PC-9 (cell line): ENCODE measurements at regions not wholly inside any gene's neighbourhood (a gene's known extent, or its start where the extent isn't known, plus 50 kb on each side); places are given as distances from the start of the nearest gene placed in this dataset.

Experiments used
- BruUV-seq: library from RNA; stranded (reverse); fragments of 400-500 nt; replicated peaks from 2 replicates; lab custom pipeline; 2021; lab: Mats Ljungman, UMichigan
- CTCF ChIA-PET: fragments of 300-600 bp; sonication (Branson Sonifier 250); formaldehyde crosslinking; loops from one replicate; lab custom pipeline; 2022; ENCODE audit warnings: antibody characterized with exemption; lab: Charles Lee
- POLR2A ChIA-PET: fragments of 300-600 bp; sonication (Branson Sonifier 250); formaldehyde crosslinking; loops from one replicate; lab custom pipeline; 2022; ENCODE audit warnings: antibody characterized with exemption; ENCODE audit not compliant: unreplicated experiment; lab: Charles Lee
- DNase-seq, 2 experiments: peaks; one replicate each; pipeline versions ENCODE4 v3.0.0 to v3.0.0-alpha.2; 2015 to 2022; ENCODE audit warnings: mixed read lengths in 1 of 2
- H2AFZ ChIP-seq: fragments of 200-600 bp; sonication (generic); 2 replicates; pipeline ENCODE4 v1.8.1; 2017; ENCODE audit warnings: antibody characterized with exemption
- H3F3A ChIP-seq: fragments of 200-600 bp; sonication (generic); 2 replicates; pipeline ENCODE4 v1.8.1; 2017; ENCODE audit warnings: antibody characterized with exemption, mild to moderate bottlenecking, low read depth; ENCODE audit not compliant: insufficient read depth
- H3K27ac ChIP-seq: fragments of 200-600 bp; sonication (generic); 2 replicates; pipeline ENCODE4 v1.6.1; 2016; ENCODE audit warnings: mixed run types
- H3K27me3 ChIP-seq: fragments of 200-600 bp; sonication (generic); 2 replicates; pipeline ENCODE4 v1.6.1; 2016; ENCODE audit warnings: low read depth, mixed run types; ENCODE audit not compliant: insufficient read depth
- H3K36me3 ChIP-seq: fragments of 200-600 bp; sonication (generic); 2 replicates; pipeline ENCODE4 v1.6.1; 2016; ENCODE audit warnings: low read depth, mixed run types
- H3K4me1 ChIP-seq: fragments of 200-600 bp; sonication (generic); replicated peaks from 2 replicates; pipeline ENCODE4 v1.6.1; 2016; ENCODE audit warnings: mixed run types; ENCODE audit not compliant: insufficient read depth
- H3K4me2 ChIP-seq: fragments of 200-600 bp; sonication (generic); 2 replicates; pipeline ENCODE4 v1.6.1; 2017; ENCODE audit warnings: mixed run types
- H3K4me3 ChIP-seq: fragments of 200-600 bp; sonication (generic); 2 replicates; pipeline ENCODE4 v1.6.1; 2016; ENCODE audit warnings: mixed run types
- H3K79me2 ChIP-seq: fragments of 200-600 bp; sonication (generic); 2 replicates; pipeline ENCODE4 v1.6.1; 2017; ENCODE audit warnings: low read depth, mixed run types
- H3K9me2 ChIP-seq: fragments of 200-600 bp; sonication (generic); 2 replicates; pipeline ENCODE4 v1.8.1; 2017; ENCODE audit warnings: mild to moderate bottlenecking; ENCODE audit not compliant: insufficient read depth
- H3K9me3 ChIP-seq: fragments of 200-600 bp; sonication (generic); 2 replicates; pipeline ENCODE4 v1.8.1; 2016; ENCODE audit warnings: low read depth; ENCODE audit not compliant: insufficient read depth
- H4K20me1 ChIP-seq: fragments of 200-600 bp; sonication (generic); 2 replicates; pipeline ENCODE4 v1.8.1; 2017; ENCODE audit not compliant: insufficient read depth
- EZH2 ChIP-seq: fragments of 200-600 bp; sonication (generic); IDR thresholded peaks from 2 replicates; pipeline ENCODE4 v1.8.0; 2017; ENCODE audit warnings: antibody characterized with exemption, low read depth
- intact Hi-C: fragments of 100-400 bp; cut with micrococcal nuclease; formaldehyde crosslinking; loops from one replicate; pipeline ENCODE4 v1.10.0; 2022; ENCODE audit not compliant: unreplicated experiment
- TF ChIP-seq, protein P1 (sequence below): fragments of 200-600 bp; sonication (generic); conservative IDR thresholded peaks from 2 replicates; pipeline ENCODE4 v1.6.1; 2017; ENCODE audit warnings: mixed run types, antibody characterized with exemption, mild to moderate bottlenecking, moderate library complexity

DNA sequence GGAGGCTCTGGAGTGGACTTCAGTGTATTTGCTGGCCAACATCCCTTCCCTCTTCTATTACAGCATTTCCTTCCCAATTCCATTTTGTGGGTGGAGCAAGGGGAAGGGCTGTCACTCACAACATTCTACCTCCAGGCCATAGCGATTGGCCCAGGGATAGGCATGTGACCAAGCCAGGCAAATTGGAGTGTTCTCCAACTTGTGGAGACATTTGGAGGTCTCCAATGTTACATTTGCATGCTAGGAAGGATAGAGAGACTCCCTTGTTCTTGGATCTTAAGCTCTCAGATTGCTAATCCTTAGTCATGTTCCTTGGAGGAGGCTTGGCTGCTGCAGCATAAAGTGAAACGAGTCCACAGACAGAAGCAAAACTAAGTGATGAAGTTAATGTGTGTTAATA, 95.6 kb upstream of the KIF5B start:
- H3K9me2 ChIP-seq, result no peaks in the 10 kb centered on the region
- no peak overlapping the region for H3K27ac ChIP-seq
- H3K4me2 ChIP-seq, result no peak overlapping the region
- H3K4me1 ChIP-seq, result peaks cover 37% of the 10 kb centered on the region
- H3K79me2 ChIP-seq, result no peaks in the 10 kb centered on the region
- H3K4me3 ChIP-seq, result no peak overlapping the region
- DNase-seq, result no peak
- H3K27me3 ChIP-seq, result no peaks in the 10 kb centered on the region
- H4K20me1 ChIP-seq, result no peaks in the 10 kb centered on the region
- no peaks in the 10 kb centered on the region for H3K9me3 ChIP-seq
- POLR2A ChIA-PET, result no interaction called here
- H3K36me3 ChIP-seq, result no peaks in the 10 kb centered on the region
- CTCF ChIA-PET, result no interaction called here
- H3F3A ChIP-seq, result peaks cover 32% of the 10 kb centered on the region
- no TSS peak for BruUV-seq
- no peak overlapping the region for H2AFZ ChIP-seq
- TF ChIP-seq, protein P1, sequence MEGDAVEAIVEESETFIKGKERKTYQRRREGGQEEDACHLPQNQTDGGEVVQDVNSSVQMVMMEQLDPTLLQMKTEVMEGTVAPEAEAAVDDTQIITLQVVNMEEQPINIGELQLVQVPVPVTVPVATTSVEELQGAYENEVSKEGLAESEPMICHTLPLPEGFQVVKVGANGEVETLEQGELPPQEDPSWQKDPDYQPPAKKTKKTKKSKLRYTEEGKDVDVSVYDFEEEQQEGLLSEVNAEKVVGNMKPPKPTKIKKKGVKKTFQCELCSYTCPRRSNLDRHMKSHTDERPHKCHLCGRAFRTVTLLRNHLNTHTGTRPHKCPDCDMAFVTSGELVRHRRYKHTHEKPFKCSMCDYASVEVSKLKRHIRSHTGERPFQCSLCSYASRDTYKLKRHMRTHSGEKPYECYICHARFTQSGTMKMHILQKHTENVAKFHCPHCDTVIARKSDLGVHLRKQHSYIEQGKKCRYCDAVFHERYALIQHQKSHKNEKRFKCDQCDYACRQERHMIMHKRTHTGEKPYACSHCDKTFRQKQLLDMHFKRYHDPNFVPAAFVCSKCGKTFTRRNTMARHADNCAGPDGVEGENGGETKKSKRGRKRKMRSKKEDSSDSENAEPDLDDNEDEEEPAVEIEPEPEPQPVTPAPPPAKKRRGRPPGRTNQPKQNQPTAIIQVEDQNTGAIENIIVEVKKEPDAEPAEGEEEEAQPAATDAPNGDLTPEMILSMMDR, result no peak
- TF ChIP-seq EZH2, result no peak
- intact Hi-C loops, result no loop called here

DNA sequence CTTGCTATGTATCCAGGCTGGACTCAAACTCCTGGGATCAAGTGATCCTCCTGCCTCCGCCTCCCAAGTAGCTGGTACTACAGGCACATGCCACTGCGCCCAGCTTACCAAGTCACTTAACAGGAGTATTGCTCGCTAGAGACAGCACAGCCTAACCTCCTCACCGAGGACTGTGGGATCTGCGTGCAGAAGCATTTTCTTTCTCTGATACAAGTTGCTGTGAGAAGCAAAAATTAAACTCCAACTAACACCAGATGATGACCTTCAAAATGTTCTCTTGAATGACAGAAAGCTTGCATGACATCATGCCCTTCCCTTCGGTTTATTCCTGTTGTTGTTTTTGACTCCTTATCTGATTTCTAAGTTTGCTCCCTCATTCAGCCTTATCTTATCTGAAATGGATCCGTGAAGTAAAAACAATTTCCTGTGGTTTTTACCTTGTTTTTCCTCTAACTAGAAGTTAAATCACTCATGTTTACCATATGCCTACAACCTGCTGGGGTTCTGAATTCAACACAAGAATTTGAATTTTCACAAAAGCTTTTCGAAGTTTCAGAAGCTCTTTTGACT, 94.4 kb upstream of the KIF5B start:
- ChIA-PET POLR2A (no interaction called here), CTCF (no interaction called here)
- peaks cover 21% of the 10 kb centered on the region for H3F3A ChIP-seq
- no peaks in the 10 kb centered on the region for H3K79me2 ChIP-seq
- no peak for DNase-seq
- no peak overlapping the region for H3K27ac ChIP-seq
- BruUV-seq, result no TSS peak
- peaks cover 24% of the 10 kb centered on the region for H3K4me1 ChIP-seq
- H3K4me2 ChIP-seq, result no peak overlapping the region
- H3K36me3 ChIP-seq, result no peaks in the 10 kb centered on the region
- no peak overlapping the region for H2AFZ ChIP-seq
- no peak overlapping the region for H3K4me3 ChIP-seq
- no peaks in the 10 kb centered on the region for H3K27me3 ChIP-seq
- intact Hi-C loops, result no loop called here
- no peaks in the 10 kb centered on the region for H3K9me3 ChIP-seq
- no peak for TF ChIP-seq EZH2
- TF ChIP-seq, protein P1, result no peak
- no peaks in the 10 kb centered on the region for H4K20me1 ChIP-seq
- H3K9me2 ChIP-seq, result no peaks in the 10 kb centered on the region

DNA sequence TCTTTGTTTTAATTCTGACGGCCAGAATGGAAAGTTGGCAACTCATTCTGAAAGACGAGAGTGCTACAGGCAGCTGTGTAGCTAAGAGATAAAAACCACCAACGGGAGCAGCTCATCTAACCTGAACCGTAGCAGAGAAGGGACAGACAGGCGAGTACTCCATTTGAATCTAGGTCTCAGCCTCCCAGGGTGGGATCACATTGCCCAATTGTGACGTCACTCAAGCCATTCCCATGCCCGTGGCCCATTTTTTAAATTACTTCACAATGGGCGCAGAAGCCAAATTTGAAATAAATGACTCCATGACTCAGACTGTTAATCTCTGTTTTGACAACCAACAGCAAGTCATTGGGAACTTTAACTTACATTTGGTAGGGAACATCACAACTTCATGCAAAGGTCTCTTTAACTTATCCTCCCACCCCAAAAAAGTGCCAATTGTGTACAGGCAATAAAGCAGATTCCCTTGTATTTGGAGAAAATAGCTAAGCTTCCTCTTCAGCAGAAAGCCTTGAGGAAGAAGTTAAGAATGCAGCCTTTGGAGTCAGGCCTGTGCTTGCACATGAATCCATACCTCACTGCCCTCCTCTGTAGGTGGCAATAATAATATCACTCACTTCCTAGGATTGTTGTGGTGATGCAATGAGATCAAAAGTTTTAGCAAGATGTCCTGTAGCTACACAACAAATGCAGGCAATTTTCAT, 93.2 kb upstream of the KIF5B start:
- peak overlapping the region; percentile 9; the same call in 1 of the 2 replicates for H3K4me2 ChIP-seq
- no TSS peak for BruUV-seq
- ChIA-PET POLR2A (interaction anchor here (0.5 to 0.6 kb wide), 2 partner anchors 196 to 867 kb away, joined by 4 read pairs; no protein-coding TSS in a partner anchor), CTCF (interaction anchor here (0.6 kb wide), 1 partner anchor 99 kb away, joined by 3 read pairs; no protein-coding TSS in a partner anchor)
- H3K27me3 ChIP-seq, result no peaks in the 10 kb centered on the region
- H3K27ac ChIP-seq, result peak overlapping the region; percentile 20; the same call in 1 of the 2 replicates
- intact Hi-C loops, result no loop called here
- no peaks in the 10 kb centered on the region for H3K36me3 ChIP-seq
- no peak for TF ChIP-seq EZH2
- TF ChIP-seq, protein P1, result no peak
- no peak overlapping the region for H2AFZ ChIP-seq
- peaks cover 12% of the 10 kb centered on the region for H3K4me1 ChIP-seq
- no peaks in the 10 kb centered on the region for H3K79me2 ChIP-seq
- no peaks in the 10 kb centered on the region for H3K9me3 ChIP-seq
- peak; percentile 37 to 60 for DNase-seq
- no peak overlapping the region for H3K4me3 ChIP-seq
- H4K20me1 ChIP-seq, result no peaks in the 10 kb centered on the region
- H3K9me2 ChIP-seq, result no peaks in the 10 kb centered on the region
- peaks cover 9% of the 10 kb centered on the region; the same call in 1 of the 2 replicates for H3F3A ChIP-seq
